ENCODE measurements at regions not wholly inside any gene's neighbourhood (a gene's known extent, or its start where the extent isn't known, plus 50 kb on each side); places are given as distances from the start of the nearest gene placed in this dataset.
"Not testable (repeated sequence)": the region's sequence is repeated elsewhere in the genome, so short reads cannot be mapped to it uniquely, and the experiment has no call there.

GRCh38 chr6:78589436-78589835, 277.9 kb upstream of the IRAK1BP1 start:
- DNase-seq (ENCODE audit: low spot score) = no peak

GRCh38 chr6:78593898-78594667, 273.3 kb upstream of the IRAK1BP1 start:
- no peak for DNase-seq (ENCODE audit: low spot score)

- no peak for DNase-seq (ENCODE audit: low spot score)
Observed at GRCh38 chr6:78594668-78595066, 272.7 kb upstream of the IRAK1BP1 start.

- no peak for DNase-seq (ENCODE audit: low spot score)
Observed at GRCh38 chr6:78597966-78598365, 269.4 kb upstream of the IRAK1BP1 start.

- DNase-seq (ENCODE audit: low spot score) = no peak
Observed at GRCh38 chr6:78598966-78599365, 268.4 kb upstream of the IRAK1BP1 start.

GRCh38 chr6:78599526-78599925, 267.8 kb upstream of the IRAK1BP1 start:
- no peak for DNase-seq (ENCODE audit: low spot score)

- no peak for DNase-seq (ENCODE audit: low spot score)
Observed at GRCh38 chr6:78605909-78606446, 261.4 kb upstream of the IRAK1BP1 start.

GRCh38 chr6:78607189-78607588, 260.2 kb upstream of the IRAK1BP1 start:
- DNase-seq (ENCODE audit: low spot score) = no peak

GRCh38 chr6:78611102-78611620, 256.2 kb upstream of the IRAK1BP1 start:
- no peak for DNase-seq (ENCODE audit: low spot score)

- DNase-seq (ENCODE audit: low spot score) = peak; percentile 62
Observed at GRCh38 chr6:78611886-78612480, 255.4 kb upstream of the IRAK1BP1 start.

- no peak for DNase-seq (ENCODE audit: low spot score)
Observed at GRCh38 chr6:78614961-78615360, 252.4 kb upstream of the IRAK1BP1 start.

- DNase-seq (ENCODE audit: low spot score) = no peak
Observed at GRCh38 chr6:78615430-78615904, 251.9 kb upstream of the IRAK1BP1 start.

- DNase-seq (ENCODE audit: low spot score) = no peak
Observed at GRCh38 chr6:78618970-78619369, 248.4 kb upstream of the IRAK1BP1 start.

- DNase-seq (ENCODE audit: low spot score) = no peak
Observed at GRCh38 chr6:78623554-78623953, 243.8 kb upstream of the IRAK1BP1 start.

- no peak for DNase-seq (ENCODE audit: low spot score)
Observed at GRCh38 chr6:78629154-78629721, 238.1 kb upstream of the IRAK1BP1 start.

- DNase-seq (ENCODE audit: low spot score) = no peak
Observed at GRCh38 chr6:78629836-78630235, 237.5 kb upstream of the IRAK1BP1 start.

GRCh38 chr6:78631976-78632375, 235.4 kb upstream of the IRAK1BP1 start:
- no peak for DNase-seq (ENCODE audit: low spot score)

GRCh38 chr6:78639111-78640110, 227.9 kb upstream of the IRAK1BP1 start:
- DNase-seq (ENCODE audit: low spot score) = no peak

GRCh38 chr6:78643976-78644375, 223.4 kb upstream of the IRAK1BP1 start:
- not testable (repeated sequence) for DNase-seq (ENCODE audit: low spot score)

GRCh38 chr6:78646542-78647415, 220.6 kb upstream of the IRAK1BP1 start:
- DNase-seq (ENCODE audit: low spot score) = not testable (repeated sequence)
